K562 (cell line): ENCODE measurements at regions not wholly inside any gene's neighbourhood (a gene's known extent, or its start where the extent isn't known, plus 50 kb on each side); places are given as distances from the start of the nearest gene placed in this dataset.

Experiments
- ATAC-seq: fragments of 200-7000 bp; cut with Tn5 transposase; 3 replicates; pipeline ENCODE4 v1.9.1; 2020; ENCODE audit warnings: moderate library complexity
- BruUV-seq: library from RNA; stranded (reverse); fragments of 400-500 nt; replicated peaks from 2 replicates; lab custom pipeline; 2021; lab: Mats Ljungman, UMichigan
- CTCF ChIA-PET: fragments of 300-600 bp; formaldehyde crosslinking; extraction: SDS; loops from one replicate; lab custom pipeline; 2021; ENCODE audit warnings: low intra/inter-chr PET ratio; lab: Yijun Ruan, JAX
- POLR2A ChIA-PET: fragments of 300-600, 350-650 bp; sonication (Branson Sonifier 250); formaldehyde crosslinking; extraction: SDS; loops from one replicate; lab custom pipeline; 2021; ENCODE audit warnings: antibody characterized with exemption, inconsistent platforms; lab: Yijun Ruan, JAX
- DNase-seq, 4 experiments: peaks; one replicate each; pipeline versions ENCODE4 v3.0.0 to v3.0.0-alpha.2; 2011 to 2018; ENCODE audit warnings: low spot score in 3 of 4, mixed read lengths in 3 of 4; ENCODE audit errors: extremely low read depth in 1 of 4
- FAIRE-seq: peaks from 2 replicates; lab custom pipeline; 2011; peaks lifted over from hg19 to GRCh38; lab: Jason Lieb, UNC
- H2AFZ ChIP-seq: 2 replicates; pipeline ENCODE4 v1.6.0; 2011; ENCODE audit warnings: low read depth, low read length, control low read depth, inconsistent platforms
- H3K27ac ChIP-seq: fragments of 200-600 bp; 3 replicates; pipeline ENCODE4 v1.8.0; 2011; ENCODE audit warnings: low read depth, mild to moderate bottlenecking, control low read depth, inconsistent platforms, low read length, moderate library complexity, mixed read lengths; ENCODE audit errors: extremely low read depth
- H3K27me3 ChIP-seq, 2 experiments: fragments of 300-600 bp in 1 of 2; 2 replicates in 1 of 2; 3 replicates in 1 of 2; pipeline versions ENCODE4 v1.6.0 to v1.8.0; 2011; ENCODE audit warnings: inconsistent platforms in 2 of 2, low read length in 2 of 2, mild to moderate bottlenecking in 1 of 2, mixed read lengths in 1 of 2, moderate library complexity in 1 of 2; ENCODE audit not compliant: control insufficient read depth in 2 of 2, insufficient read depth in 2 of 2
- H3K36me3 ChIP-seq: fragments of 300-600 bp; 3 replicates; pipeline ENCODE4 v1.8.0; 2011; ENCODE audit warnings: mild to moderate bottlenecking, low read length, inconsistent platforms; ENCODE audit not compliant: control insufficient read depth, insufficient read depth
- H3K4me1 ChIP-seq, 2 experiments: fragments of 200-600 bp in 1 of 2; replicated peaks in 1 of 2; 2 replicates in 1 of 2; 3 replicates in 1 of 2; pipeline versions ENCODE4 v1.5.1 to v1.8.0; 2011; ENCODE audit warnings: inconsistent platforms in 2 of 2, low read length in 2 of 2, mild to moderate bottlenecking in 1 of 2, mixed read lengths in 1 of 2, moderate library complexity in 1 of 2; ENCODE audit not compliant: control insufficient read depth in 2 of 2, insufficient read depth in 2 of 2
- H3K4me2 ChIP-seq: 2 replicates; pipeline ENCODE4 v1.6.1; 2011; ENCODE audit warnings: low read length, control low read depth, inconsistent platforms, mixed read lengths; ENCODE audit not compliant: insufficient read depth
- H3K4me3 ChIP-seq: fragments of 200-600 bp; sonication (generic), shearing (Covaris generic); 2 replicates; pipeline ENCODE4 v1.5.1; 2016; ENCODE audit warnings: control low read depth, inconsistent platforms
- H3K79me2 ChIP-seq: fragments of 200-600 bp; 3 replicates; pipeline ENCODE4 v1.8.0; 2011; ENCODE audit warnings: low read length, inconsistent platforms; ENCODE audit not compliant: control insufficient read depth, insufficient read depth
- H3K9ac ChIP-seq, 2 experiments: 2 replicates each; pipeline versions ENCODE4 v1.6.0 to v1.6.1; 2011; ENCODE audit warnings: low read depth in 2 of 2, low read length in 2 of 2, control low read depth in 1 of 2, inconsistent platforms in 1 of 2, mild to moderate bottlenecking in 1 of 2, mixed read lengths in 1 of 2; ENCODE audit not compliant: insufficient read depth in 1 of 2
- H3K9me1 ChIP-seq: one replicate; pipeline ENCODE4 v1.6.0; 2011; ENCODE audit warnings: inconsistent platforms, mild to moderate bottlenecking, low read length, moderate library complexity; ENCODE audit not compliant: control insufficient read depth, insufficient read depth
- H3K9me3 ChIP-seq: replicated peaks from 2 replicates; pipeline ENCODE4 v1.5.1; 2011; ENCODE audit warnings: low read depth, low read length, inconsistent platforms; ENCODE audit not compliant: control insufficient read depth, insufficient read depth
- H4K20me1 ChIP-seq: replicated peaks from 2 replicates; pipeline ENCODE4 v1.6.1; 2011; ENCODE audit warnings: low read length, inconsistent platforms, mixed read lengths; ENCODE audit not compliant: control insufficient read depth, insufficient read depth
- DDX20 ChIP-seq: fragments of 450-650 bp; IDR thresholded peaks from 2 replicates; pipeline ENCODE4 v1.6.1; 2016; ENCODE audit warnings: missing genetic modification characterization, low read depth, mild to moderate bottlenecking, missing compliant biosample characterization, moderate library complexity
- E2F3 ChIP-seq: fragments of 250-450 bp; sonication (Bioruptor Pico); IDR thresholded peaks from 2 replicates; pipeline ENCODE4 v1.4.0; 2020; ENCODE audit warnings: mild to moderate bottlenecking
- KDM1A ChIP-seq, 2 experiments: fragments of 450-650 bp; IDR thresholded peaks; 2 replicates each; pipeline ENCODE4 v1.6.1; 2016; ENCODE audit warnings: mild to moderate bottlenecking in 2 of 2
- KLF1 ChIP-seq: fragments of 450-650 bp; IDR thresholded peaks from 2 replicates; pipeline ENCODE4 v1.6.1; 2016; ENCODE audit warnings: missing genetic modification characterization, missing compliant biosample characterization
- KLF6 ChIP-seq: fragments of 250-450 bp; sonication (Bioruptor Pico); IDR thresholded peaks from 2 replicates; pipeline ENCODE4 v1.4.0; 2020; ENCODE audit warnings: mild to moderate bottlenecking, moderate library complexity, borderline replicate concordance
- MAX ChIP-seq: sonication (generic); formaldehyde crosslinking; IDR thresholded peaks from 2 replicates; pipeline ENCODE4 v1.9.0; 2022; ENCODE audit warnings: mild to moderate bottlenecking, missing genetic modification reagents
- MCM2 ChIP-seq: fragments of 450-650 bp; IDR thresholded peaks from 2 replicates; pipeline ENCODE4 v1.6.1; 2017; ENCODE audit warnings: low read depth, mild to moderate bottlenecking
- NEUROD1 ChIP-seq: fragments of 150-350 bp; IDR thresholded peaks from 2 replicates; pipeline ENCODE4 v1.6.1; 2014; ENCODE audit warnings: borderline replicate concordance, low read length, low read depth; ENCODE audit not compliant: partially characterized antibody
- TAF15 ChIP-seq: fragments of 200-400 bp; formaldehyde crosslinking; IDR thresholded peaks from 2 replicates; pipeline ENCODE4 v1.6.1; 2017; ENCODE audit warnings: mild to moderate bottlenecking, low read depth, low read length, moderate library complexity
- TCF3 ChIP-seq: sonication (generic); formaldehyde crosslinking; IDR thresholded peaks from 2 replicates; pipeline ENCODE4 v1.4.0; 2020; ENCODE audit warnings: mild to moderate bottlenecking, missing genetic modification reagents
- VEZF1 ChIP-seq: fragments of 200-800 bp; sonication (Bioruptor generic); IDR thresholded peaks from 2 replicates; pipeline ENCODE4 v1.6.1; 2017; ENCODE audit warnings: missing genetic modification characterization, missing compliant biosample characterization
- ZFX ChIP-seq: sonication (generic); formaldehyde crosslinking; IDR thresholded peaks from 2 replicates; pipeline ENCODE4 v1.8.0; 2022; ENCODE audit warnings: mild to moderate bottlenecking, missing genetic modification reagents, moderate library complexity
- ZNF3 ChIP-seq: fragments of 250-450 bp; sonication (Bioruptor Pico); IDR thresholded peaks from 2 replicates; pipeline ENCODE4 v1.5.0; 2021; ENCODE audit warnings: mild to moderate bottlenecking, moderate library complexity
- ZNF589 ChIP-seq: fragments of 200-800 bp; sonication (Bioruptor generic); IDR thresholded peaks from 2 replicates; pipeline ENCODE4 v1.6.1; 2016; ENCODE audit warnings: low read depth, missing genetic modification characterization, missing compliant biosample characterization
- WGBS: fragments of 100-300 bp; shearing (Covaris generic); methylation state at CpG from one replicate; pipeline ENCODE4 v1.1.6; 2016; ENCODE audit warnings: low coverage, mixed read lengths; ENCODE audit not compliant: insufficient coverage; ENCODE audit errors: missing lambda C conversion rate; 5-methylcytosine and 5-hydroxymethylcytosine counted together
- in situ Hi-C: fragments of 300-500 bp; cut with MboI; formaldehyde crosslinking; loops from 4 replicates; pipeline ENCODE4 v1.15.0; 2018; ENCODE audit warnings: inconsistent platforms, mixed read lengths
- intact Hi-C: fragments of 100-400 bp; cut with micrococcal nuclease; formaldehyde crosslinking; loops from 2 replicates; pipeline ENCODE4 v1.14.2; 2022

GRCh38 chr7:112985377-112985987 lies 101.1 kb downstream of the GPR85 start:
- no TSS peak for BruUV-seq

GRCh38 chr7:112982441-112983063 lies 104.1 kb downstream of the GPR85 start:
- Histone ChIP-seq H2AFZ (no peak overlapping the region), H3K9me3 (no peaks in the 10 kb centered on the region), H3K4me1 (no peaks in the 10 kb centered on the region), H3K9ac (no peak overlapping the region), H3K36me3 (no peaks in the 10 kb centered on the region), H4K20me1 (no peaks in the 10 kb centered on the region), H3K4me3 (no peak overlapping the region), H3K9me1 (no peaks in the 10 kb centered on the region), H3K79me2 (no peaks in the 10 kb centered on the region), H3K27me3 (no peaks in the 10 kb centered on the region), H3K4me2 (no peak overlapping the region), H3K27ac (no peak overlapping the region)
- WGBS, result 0% methylated on average over 1 of the region's 1 CpG
- FAIRE-seq (no peak), DNase-seq (no peak), ATAC-seq (no peak)
- no TSS peak for BruUV-seq
- ChIA-PET CTCF (no interaction called here), POLR2A (no interaction called here)
- TF ChIP-seq ZNF589 (CRISPR knock-in tag) (no peak), KLF6 (CRISPR knock-in tag) (no peak), MAX (CRISPR knock-in tag) (no peak), ZFX (no peak), TAF15 (no peak), ZNF3 (CRISPR knock-in tag) (no peak), KLF1 (tag) (no peak), KDM1A (IDR thresholded peaks at IDR 0.05) (no peak), DDX20 (tag) (no peak), MCM2 (no peak), TCF3 (CRISPR knock-in tag) (no peak), E2F3 (CRISPR knock-in tag) (no peak), VEZF1 (CRISPR knock-in tag) (no peak)
- intact Hi-C loops (no loop called here), in situ Hi-C loops (no loop called here)

More at GRCh38 chr7:112985377-112985987, 101.1 kb downstream of the GPR85 start:
- WGBS, result 8% methylated on average over 9 of the region's 9 CpGs
- in situ Hi-C loops, result no loop called here
- CTCF ChIA-PET, result no interaction called here
- no peaks in the 10 kb centered on the region for H3K4me1 ChIP-seq
- ATAC-seq (no peak), FAIRE-seq (no peak), DNase-seq (no peak)
- no peaks in the 10 kb centered on the region for H3K9me3 ChIP-seq
- POLR2A ChIA-PET, result interaction anchor here (0.6 kb wide), 1 partner anchor 13 kb away, joined by 3 read pairs; no protein-coding TSS in a partner anchor
- H3K9me1 ChIP-seq, result no peaks in the 10 kb centered on the region
- no peaks in the 10 kb centered on the region for H3K79me2 ChIP-seq
- no peak overlapping the region for H3K27ac ChIP-seq
- no peak overlapping the region for H3K4me3 ChIP-seq
- no peaks in the 10 kb centered on the region for H4K20me1 ChIP-seq
- intact Hi-C loops, result no loop called here
- no peaks in the 10 kb centered on the region for H3K27me3 ChIP-seq
- no peak overlapping the region for H2AFZ ChIP-seq
- H3K4me2 ChIP-seq, result no peak overlapping the region
- no peak overlapping the region for H3K9ac ChIP-seq
- TF ChIP-seq TAF15 (no peak), NEUROD1 (no peak)
- no peaks in the 10 kb centered on the region for H3K36me3 ChIP-seq
